B cell (primary cell): ENCODE measurements at regions not wholly inside any gene's neighbourhood (a gene's known extent, or its start where the extent isn't known, plus 50 kb on each side); places are given as distances from the start of the nearest gene placed in this dataset.

Experiments
- EZH2 ChIP-seq: IDR thresholded peaks from 2 replicates; pipeline ENCODE4 v1.6.1; 2012; ENCODE audit warnings: borderline replicate concordance, low read depth, mild to moderate bottlenecking, moderate library complexity, low read length; ENCODE audit not compliant: insufficient read depth, poor library complexity, severe bottlenecking
- TF ChIP-seq, protein P1 (sequence below): fragments of 200-600 bp; IDR thresholded peaks from one replicate; pipeline ENCODE4 v1.8.0; 2022; ENCODE audit warnings: antibody characterized with exemption, mild to moderate bottlenecking

DNA sequence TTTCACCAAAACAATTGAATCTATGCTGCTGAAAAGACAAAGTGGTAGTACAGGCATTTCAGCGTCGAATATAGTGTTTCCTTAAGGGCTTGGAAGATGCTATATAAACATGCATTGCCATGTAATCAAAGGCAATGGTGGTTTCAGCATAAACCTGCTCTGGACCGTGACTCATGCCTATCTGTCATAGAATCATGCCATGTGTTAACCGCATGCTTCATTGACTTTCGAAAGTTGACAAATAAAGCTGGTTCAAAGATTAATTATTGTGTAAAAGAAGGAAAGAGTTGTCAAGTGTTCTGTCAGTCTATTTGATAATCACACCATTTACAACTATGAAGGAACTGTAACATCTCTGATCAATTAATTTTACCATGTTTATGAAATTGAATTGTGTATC lies 83.2 kb downstream of the FUNDC1 start:
- TF ChIP-seq, protein P1, sequence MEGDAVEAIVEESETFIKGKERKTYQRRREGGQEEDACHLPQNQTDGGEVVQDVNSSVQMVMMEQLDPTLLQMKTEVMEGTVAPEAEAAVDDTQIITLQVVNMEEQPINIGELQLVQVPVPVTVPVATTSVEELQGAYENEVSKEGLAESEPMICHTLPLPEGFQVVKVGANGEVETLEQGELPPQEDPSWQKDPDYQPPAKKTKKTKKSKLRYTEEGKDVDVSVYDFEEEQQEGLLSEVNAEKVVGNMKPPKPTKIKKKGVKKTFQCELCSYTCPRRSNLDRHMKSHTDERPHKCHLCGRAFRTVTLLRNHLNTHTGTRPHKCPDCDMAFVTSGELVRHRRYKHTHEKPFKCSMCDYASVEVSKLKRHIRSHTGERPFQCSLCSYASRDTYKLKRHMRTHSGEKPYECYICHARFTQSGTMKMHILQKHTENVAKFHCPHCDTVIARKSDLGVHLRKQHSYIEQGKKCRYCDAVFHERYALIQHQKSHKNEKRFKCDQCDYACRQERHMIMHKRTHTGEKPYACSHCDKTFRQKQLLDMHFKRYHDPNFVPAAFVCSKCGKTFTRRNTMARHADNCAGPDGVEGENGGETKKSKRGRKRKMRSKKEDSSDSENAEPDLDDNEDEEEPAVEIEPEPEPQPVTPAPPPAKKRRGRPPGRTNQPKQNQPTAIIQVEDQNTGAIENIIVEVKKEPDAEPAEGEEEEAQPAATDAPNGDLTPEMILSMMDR, result no peak
- TF ChIP-seq EZH2, result no peak
